ENCODE measurements at regions not wholly inside any gene's neighbourhood (a gene's known extent, or its start where the extent isn't known, plus 50 kb on each side); places are given as distances from the start of the nearest gene placed in this dataset.

GRCh38 chr1:186572509-186572908, 107.7 kb downstream of the PTGS2 start:
- DNase-seq = no peak
- TF ChIP-seq POLR2A (IDR thresholded peaks at IDR 0.05; ENCODE audit: low read length) = no peak
- TF ChIP-seq GATA1 (IDR thresholded peaks at IDR 0.05; ENCODE audit: low read depth, low read length) = no peak

DNA sequence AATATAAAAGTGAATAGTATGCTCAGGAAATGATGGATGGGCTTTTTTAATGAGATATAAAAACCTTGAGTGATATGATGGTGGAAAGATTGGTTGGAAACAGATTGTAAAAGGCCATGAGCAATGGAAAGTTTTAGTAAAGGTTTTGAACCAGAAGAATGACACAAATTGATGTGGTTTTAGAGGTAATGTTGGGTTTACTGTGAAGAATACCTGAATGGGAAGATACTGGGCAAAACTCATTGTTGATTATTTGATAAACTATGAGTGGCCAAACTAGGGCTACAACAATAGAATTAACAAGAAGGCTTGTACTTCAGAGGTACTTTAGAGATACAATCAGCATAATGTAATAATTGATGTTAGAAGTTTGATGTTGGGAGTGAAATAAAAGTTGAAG, 108.5 kb downstream of the PTGS2 start:
- DNase-seq = no peak
- TF ChIP-seq GATA1 (IDR thresholded peaks at IDR 0.05; ENCODE audit: low read depth, low read length) = no peak
- TF ChIP-seq POLR2A (IDR thresholded peaks at IDR 0.05; ENCODE audit: low read length) = no peak

GRCh38 chr1:186569856-186570255, 108.9 kb upstream of the PDC start:
- DNase-seq = no peak
- TF ChIP-seq POLR2A (IDR thresholded peaks at IDR 0.05; ENCODE audit: low read length) = no peak
- TF ChIP-seq GATA1 (IDR thresholded peaks at IDR 0.05; ENCODE audit: low read depth, low read length) = no peak

- DNase-seq = no peak
- TF ChIP-seq GATA1 (IDR thresholded peaks at IDR 0.05; ENCODE audit: low read depth, low read length) = no peak
- TF ChIP-seq POLR2A (IDR thresholded peaks at IDR 0.05; ENCODE audit: low read length) = no peak
Observed at GRCh38 chr1:186568221-186568620, 107.3 kb upstream of the PDC start.

GRCh38 chr1:186566140-186566855, 105.4 kb upstream of the PDC start:
- no peak for DNase-seq

DNA sequence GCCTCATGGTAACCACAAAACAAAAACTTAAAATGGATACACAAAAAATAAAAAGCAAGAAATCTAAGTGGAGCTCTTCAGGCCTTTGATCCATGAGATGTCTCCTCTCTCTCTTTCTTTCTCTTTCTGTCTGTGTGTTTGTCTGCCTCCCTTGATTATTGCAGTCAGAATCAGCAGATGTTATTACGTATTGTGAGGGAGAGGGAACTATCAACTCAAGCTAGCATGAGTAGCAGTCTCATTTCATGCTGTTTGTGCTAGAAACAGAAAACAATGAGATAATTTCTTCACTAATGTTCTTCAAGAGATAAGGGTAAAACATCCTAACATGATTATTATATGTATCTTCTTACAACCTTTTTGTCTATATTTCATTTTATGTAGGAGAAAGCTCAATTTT, 103.7 kb upstream of the PDC start:
- TF ChIP-seq GATA1 (IDR thresholded peaks at IDR 0.05; ENCODE audit: low read depth, low read length) = no peak
- no peak for TF ChIP-seq POLR2A (IDR thresholded peaks at IDR 0.05; ENCODE audit: low read length)
- no peak for DNase-seq

More at GRCh38 chr1:186566140-186566855, 105.4 kb upstream of the PDC start:
- TF ChIP-seq POLR2A (IDR thresholded peaks at IDR 0.05; ENCODE audit: low read length) (no peak), GATA1 (IDR thresholded peaks at IDR 0.05; ENCODE audit: low read depth, low read length) (no peak)

DNA sequence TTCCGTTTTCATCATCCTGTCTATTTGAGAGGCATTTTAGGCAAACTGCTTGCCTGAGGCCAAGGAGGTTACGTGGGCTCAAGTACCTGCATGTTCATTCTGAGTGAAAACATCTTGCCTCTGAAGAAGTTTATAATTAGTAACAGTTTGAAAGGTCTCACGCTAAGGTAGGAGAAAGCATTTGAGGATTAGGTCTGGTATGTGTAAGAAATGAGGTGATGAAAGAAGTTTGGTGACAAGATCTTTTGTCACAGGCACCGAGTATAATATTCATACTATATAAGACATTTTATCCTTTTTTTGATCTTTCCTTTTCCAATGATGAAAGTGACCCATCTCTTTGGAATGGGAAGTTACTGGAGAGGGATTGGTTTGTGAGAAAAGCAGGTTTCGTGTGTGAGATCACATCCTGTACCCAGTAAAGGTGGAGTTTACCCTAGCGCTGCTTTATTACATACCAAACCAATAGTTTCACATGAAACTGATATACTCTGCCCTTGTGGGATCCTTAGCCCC, 98.7 kb upstream of the PDC start:
- DNase-seq = no peak
- no peak for TF ChIP-seq POLR2A (IDR thresholded peaks at IDR 0.05; ENCODE audit: low read length)
- TF ChIP-seq GATA1 (IDR thresholded peaks at IDR 0.05; ENCODE audit: low read depth, low read length) = no peak

DNA sequence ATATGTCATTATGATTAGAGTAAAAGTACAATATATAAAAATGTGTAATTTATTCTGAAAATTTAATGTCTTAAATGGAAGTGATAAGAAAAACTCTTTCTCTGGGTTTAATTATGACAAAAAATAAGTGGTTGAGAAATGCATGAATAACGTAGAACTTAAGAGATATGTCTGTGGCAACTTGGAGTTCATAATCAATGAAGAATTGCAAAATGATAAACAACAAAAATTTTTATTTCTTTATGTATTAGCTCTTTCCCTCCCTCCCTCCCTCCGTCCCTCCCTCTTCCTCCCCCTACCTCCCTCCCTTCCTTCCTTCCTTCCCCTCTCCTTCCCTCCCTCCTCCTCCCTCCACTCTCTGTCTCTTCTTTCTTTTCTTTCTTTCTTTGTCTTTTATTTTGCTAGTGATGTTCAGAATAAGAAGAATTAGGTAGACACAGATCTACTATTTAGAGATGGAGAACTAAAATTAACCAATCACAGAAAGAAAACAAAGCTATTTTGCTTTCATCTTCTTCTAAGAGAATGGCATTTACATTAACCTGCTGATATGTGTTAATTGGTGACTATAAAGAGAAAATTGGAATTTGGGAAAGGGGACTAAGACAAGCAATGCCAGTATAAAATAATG, 96.3 kb upstream of the PDC start:
- DNase-seq = no peak
- TF ChIP-seq POLR2A (IDR thresholded peaks at IDR 0.05; ENCODE audit: low read length) = no peak
- no peak for TF ChIP-seq GATA1 (IDR thresholded peaks at IDR 0.05; ENCODE audit: low read depth, low read length)

DNA sequence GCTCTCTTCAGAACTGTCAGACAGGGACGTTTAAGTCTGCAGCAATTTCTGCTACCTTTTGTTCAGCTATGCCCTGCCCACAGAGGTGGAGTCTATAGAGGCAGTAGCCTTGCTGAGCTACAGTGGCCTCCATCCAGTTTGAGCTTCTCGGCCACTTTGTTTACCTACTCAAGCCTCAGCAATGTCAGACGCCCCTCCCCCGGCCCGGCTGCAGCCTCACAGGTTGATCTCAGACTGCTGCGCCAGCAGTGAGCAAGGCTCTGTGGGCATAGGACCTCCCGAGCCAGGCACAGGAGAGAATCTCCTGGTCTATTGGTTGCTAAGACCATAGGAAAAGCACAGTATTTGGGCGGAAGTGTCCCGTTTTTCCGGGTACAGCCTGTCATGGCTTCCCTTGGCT, 89.9 kb upstream of the PDC start:
- TF ChIP-seq POLR2A (IDR thresholded peaks at IDR 0.05; ENCODE audit: low read length) (no peak), GATA1 (IDR thresholded peaks at IDR 0.05; ENCODE audit: low read depth, low read length) (no peak)

GRCh38 chr1:186541003-186541402, 80.1 kb upstream of the PDC start:
- DNase-seq = no peak
- no peak for TF ChIP-seq POLR2A (IDR thresholded peaks at IDR 0.05; ENCODE audit: low read length)
- no peak for TF ChIP-seq GATA1 (IDR thresholded peaks at IDR 0.05; ENCODE audit: low read depth, low read length)

More for the DNA sequence above, 89.9 kb upstream of the PDC start:
- DNase-seq = no peak

- TF ChIP-seq GATA1 (IDR thresholded peaks at IDR 0.05; ENCODE audit: low read depth, low read length) (no peak), POLR2A (IDR thresholded peaks at IDR 0.05; ENCODE audit: low read length) (no peak)
- no peak for DNase-seq
Observed at GRCh38 chr1:186540521-186540920, 79.6 kb upstream of the PDC start.

GRCh38 chr1:186536273-186536890, 75.5 kb upstream of the PDC start:
- TF ChIP-seq GATA1 (IDR thresholded peaks at IDR 0.05; ENCODE audit: low read depth, low read length) (no peak), POLR2A (IDR thresholded peaks at IDR 0.05; ENCODE audit: low read length) (no peak)
- DNase-seq = no peak

DNA sequence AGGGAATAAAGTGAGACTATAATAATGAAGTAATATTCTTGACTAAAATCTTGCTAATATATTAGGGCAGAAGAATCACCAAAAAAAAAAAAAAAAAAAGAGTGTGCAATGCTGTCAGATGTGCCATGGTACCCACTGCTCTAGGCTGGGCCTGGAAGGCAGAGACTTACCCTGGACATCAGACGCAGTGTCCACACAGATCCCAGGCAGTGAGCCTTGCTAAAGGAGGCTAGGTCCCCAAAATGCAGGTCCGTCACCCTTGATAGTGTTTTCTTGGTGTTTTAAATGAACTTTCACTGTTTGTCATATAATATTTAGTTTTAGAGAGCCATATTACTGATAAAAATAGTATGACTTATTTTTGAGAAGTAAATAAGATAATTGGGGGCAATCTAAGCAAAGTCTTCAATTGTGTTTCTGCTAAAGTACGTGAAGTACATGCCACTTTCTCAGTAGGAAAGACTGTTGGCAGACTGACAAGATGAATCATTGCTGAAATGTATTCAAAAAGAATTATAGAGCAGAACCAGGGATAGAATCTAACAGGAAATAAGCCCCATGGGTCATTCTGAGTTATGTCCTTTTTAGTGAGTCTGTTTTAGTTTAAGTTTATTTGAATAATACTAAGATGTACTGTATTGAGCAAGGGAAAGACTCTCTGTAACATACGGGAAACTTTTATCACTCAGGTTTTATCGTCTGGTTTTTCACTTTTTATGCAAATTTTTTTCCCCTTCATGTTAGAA, 74.6 kb upstream of the PDC start:
- DNase-seq = no peak
- no peak for TF ChIP-seq GATA1 (IDR thresholded peaks at IDR 0.05; ENCODE audit: low read depth, low read length)
- no peak for TF ChIP-seq POLR2A (IDR thresholded peaks at IDR 0.05; ENCODE audit: low read length)

DNA sequence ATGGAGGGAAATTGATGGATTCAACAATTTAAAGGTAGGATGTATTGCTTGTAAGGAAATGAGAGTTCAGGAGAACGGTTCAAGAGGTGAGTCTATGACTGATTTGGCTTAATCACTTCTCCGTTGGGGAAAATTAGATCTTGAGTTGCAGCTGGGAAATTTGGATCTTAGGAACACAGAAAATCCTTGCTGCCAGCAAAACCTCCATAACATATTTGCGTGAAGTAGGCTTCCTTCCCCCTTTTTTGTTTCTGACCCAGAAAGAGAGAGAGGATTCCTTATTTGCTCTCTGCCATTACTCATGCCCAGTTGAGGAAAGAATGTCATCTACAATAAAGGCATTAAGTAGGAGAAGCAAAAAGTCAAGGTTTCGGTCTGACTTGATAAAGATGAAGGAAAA, 73.5 kb upstream of the PDC start:
- TF ChIP-seq GATA1 (IDR thresholded peaks at IDR 0.05; ENCODE audit: low read depth, low read length) = no peak
- TF ChIP-seq POLR2A (IDR thresholded peaks at IDR 0.05; ENCODE audit: low read length) = no peak
- DNase-seq = no peak
